ENCODE measurements at regions not wholly inside any gene's neighbourhood (a gene's known extent, or its start where the extent isn't known, plus 50 kb on each side); places are given as distances from the start of the nearest gene placed in this dataset.
"Not testable (repeated sequence)": the region's sequence is repeated elsewhere in the genome, so short reads cannot be mapped to it uniquely, and the experiment has no call there.

- no peak overlapping the region for H3K4me3 ChIP-seq (ENCODE audit: low read length)
- TF ChIP-seq CTCF (IDR thresholded peaks at IDR 0.05; ENCODE audit: insufficient read depth, low read depth, low read length, missing control alignments), result no peak
- DNase-seq (ENCODE audit: low read depth), result no peak
These were observed 158.7 kb downstream of the FOXL1 start for GRCh38 chr16:86737083-86737482.

GRCh38 chr16:86738322-86738721 is 160.0 kb downstream of the FOXL1 start:
- not testable (repeated sequence) for DNase-seq (ENCODE audit: low read depth); H3K4me3 ChIP-seq (ENCODE audit: low read length)

- TF ChIP-seq CTCF (IDR thresholded peaks at IDR 0.05; ENCODE audit: insufficient read depth, low read depth, low read length, missing control alignments), result no peak
- no peak for DNase-seq (ENCODE audit: low read depth)
- no peak overlapping the region for H3K4me3 ChIP-seq (ENCODE audit: low read length)
These were observed 160.8 kb downstream of the FOXL1 start for GRCh38 chr16:86739178-86739577.

- no peak for DNase-seq (ENCODE audit: low read depth)
- no peak overlapping the region for H3K4me3 ChIP-seq (ENCODE audit: low read length)
- no peak for TF ChIP-seq CTCF (IDR thresholded peaks at IDR 0.05; ENCODE audit: insufficient read depth, low read depth, low read length, missing control alignments)
These were observed 161.5 kb downstream of the FOXL1 start for GRCh38 chr16:86739808-86740207.

- no peak for DNase-seq (ENCODE audit: low read depth)
- TF ChIP-seq CTCF (IDR thresholded peaks at IDR 0.05; ENCODE audit: insufficient read depth, low read depth, low read length, missing control alignments), result no peak
- H3K4me3 ChIP-seq (ENCODE audit: low read length), result no peak overlapping the region
These were observed 161.9 kb downstream of the FOXL1 start for GRCh38 chr16:86740298-86740697.

GRCh38 chr16:86740906-86741799 is 162.8 kb downstream of the FOXL1 start:
- H3K4me3 ChIP-seq (ENCODE audit: low read length), result no peak overlapping the region
- TF ChIP-seq CTCF (IDR thresholded peaks at IDR 0.05; ENCODE audit: insufficient read depth, low read depth, low read length, missing control alignments), result no peak
- peak; percentile 36 for DNase-seq (ENCODE audit: low read depth)

GRCh38 chr16:86747761-86748160 is 169.4 kb downstream of the FOXL1 start:
- no peak for TF ChIP-seq CTCF (IDR thresholded peaks at IDR 0.05; ENCODE audit: insufficient read depth, low read depth, low read length, missing control alignments)
- DNase-seq (ENCODE audit: low read depth), result peak; percentile 51
- H3K4me3 ChIP-seq (ENCODE audit: low read length), result no peak overlapping the region
